ENCODE measurements at regions not wholly inside any gene's neighbourhood (a gene's known extent, or its start where the extent isn't known, plus 50 kb on each side); places are given as distances from the start of the nearest gene placed in this dataset.

GRCh38 chr13:38045278-38046048, 175.9 kb upstream of the TRPC4 start:
- no peak for TF ChIP-seq CTCF (IDR thresholded peaks at IDR 0.05)
- no peak for TF ChIP-seq POLR2AphosphoS5 (IDR thresholded peaks at IDR 0.05)
